CD14-positive monocyte (primary cell): ENCODE measurements at regions not wholly inside any gene's neighbourhood (a gene's known extent, or its start where the extent isn't known, plus 50 kb on each side); places are given as distances from the start of the nearest gene placed in this dataset.

Source experiments
- DNase-seq, 3 donors: peaks; one replicate each; pipeline ENCODE4 v3.0.0-alpha.2; 2011 to 2022
- H2AFZ ChIP-seq: 2 replicates; pipeline ENCODE4 v1.6.0; 2012; ENCODE audit warnings: mild to moderate bottlenecking, low read depth, low read length, inconsistent platforms; ENCODE audit not compliant: insufficient read depth, poor library complexity, severe bottlenecking
- H3K27ac ChIP-seq, 2 donors: 1 replicate in 1 of 2; 2 replicates in 1 of 2; pipeline ENCODE4 v1.5.1; 2012 to 2013; ENCODE audit warnings: low read length in 2 of 2, control low read depth in 1 of 2, inconsistent platforms in 1 of 2, low read depth in 1 of 2, mild to moderate bottlenecking in 1 of 2
- H3K27me3 ChIP-seq, 2 donors: one replicate each; pipeline versions ENCODE4 v1.6.0 to v1.6.1; 2011 to 2013; ENCODE audit warnings: low read length in 2 of 2; ENCODE audit not compliant: control insufficient read depth in 2 of 2, insufficient read depth in 2 of 2
- H3K36me3 ChIP-seq, 2 donors: replicated peaks in 1 of 2; 1 replicate in 1 of 2; 2 replicates in 1 of 2; pipeline versions ENCODE4 v1.5.1 to v1.6.1; 2012 to 2013; ENCODE audit warnings: low read length in 2 of 2, control low read depth in 1 of 2, inconsistent platforms in 1 of 2, mild to moderate bottlenecking in 1 of 2; ENCODE audit not compliant: insufficient read depth in 2 of 2, control insufficient read depth in 1 of 2
- H3K4me1 ChIP-seq, 2 donors: 1 replicate in 1 of 2; 2 replicates in 1 of 2; pipeline versions ENCODE4 v1.5.1 to v1.6.1; 2012 to 2013; ENCODE audit warnings: low read length in 2 of 2, control low read depth in 1 of 2, inconsistent platforms in 1 of 2, mild to moderate bottlenecking in 1 of 2, moderate library complexity in 1 of 2; ENCODE audit not compliant: insufficient read depth in 2 of 2, control insufficient read depth in 1 of 2
- H3K4me2 ChIP-seq: replicated peaks from 2 replicates; pipeline ENCODE3; 2012; ENCODE audit warnings: low read length, moderate library complexity, mild to moderate bottlenecking; ENCODE audit not compliant: poor library complexity, severe bottlenecking; ENCODE audit errors: extremely low read depth
- H3K4me3 ChIP-seq, 3 experiments: fragments of 200-600 bp in 1 of 3; sonication (generic) in 1 of 3; replicated peaks in 1 of 3; 1 replicate in 2 of 3; 2 replicates in 1 of 3; pipeline ENCODE4 v1.5.1; 2011 to 2013; ENCODE audit warnings: low read length in 3 of 3, mild to moderate bottlenecking in 3 of 3, control low read depth in 2 of 3, low read depth in 2 of 3, inconsistent platforms in 1 of 3, moderate library complexity in 1 of 3
- H3K79me2 ChIP-seq: 2 replicates; pipeline ENCODE4 v1.6.0; 2012; ENCODE audit warnings: mild to moderate bottlenecking, control low read depth, inconsistent platforms, low read length, moderate library complexity; ENCODE audit not compliant: insufficient read depth
- H3K9ac ChIP-seq: 2 replicates; pipeline ENCODE4 v1.6.0; 2017; ENCODE audit warnings: low read length, mild to moderate bottlenecking; ENCODE audit not compliant: insufficient read depth, poor library complexity, severe bottlenecking
- H3K9me3 ChIP-seq, 2 donors: replicated peaks in 1 of 2; 1 replicate in 1 of 2; 2 replicates in 1 of 2; pipeline versions ENCODE4 v1.5.1 to v1.6.1; 2012 to 2013; ENCODE audit warnings: low read length in 2 of 2, control low read depth in 1 of 2; ENCODE audit not compliant: control insufficient read depth in 1 of 2, insufficient read depth in 1 of 2
- H4K20me1 ChIP-seq: 2 replicates; pipeline ENCODE4 v1.6.0; 2012; ENCODE audit warnings: mild to moderate bottlenecking, low read length, control low read depth, moderate library complexity; ENCODE audit not compliant: insufficient read depth
- H3K27ac Mint-ChIP-seq, 7 donors: one replicate each; pipeline ENCODE4 v1.8.0; 2020; ENCODE audit warnings: mild to moderate bottlenecking in 7 of 7, mixed read lengths in 7 of 7, moderate library complexity in 6 of 7, inconsistent platforms in 2 of 7
- H3K27me3 Mint-ChIP-seq, 3 donors: one replicate each; pipeline ENCODE4 v1.8.0; 2021 to 2022; ENCODE audit warnings: low read depth in 3 of 3, mild to moderate bottlenecking in 3 of 3, mixed read lengths in 3 of 3, moderate library complexity in 3 of 3, inconsistent platforms in 1 of 3
- H3K36me3 Mint-ChIP-seq, 2 donors: one replicate each; pipeline ENCODE4 v1.8.0; 2020; ENCODE audit warnings: mixed read lengths in 2 of 2, inconsistent platforms in 1 of 2, mild to moderate bottlenecking in 1 of 2
- H3K4me1 Mint-ChIP-seq: one replicate; pipeline ENCODE4 v1.8.0; 2020; ENCODE audit warnings: mild to moderate bottlenecking, mixed read lengths
- H3K4me3 Mint-ChIP-seq, 2 donors: one replicate each; pipeline ENCODE4 v1.8.0; 2020; ENCODE audit warnings: mild to moderate bottlenecking in 2 of 2, mixed read lengths in 2 of 2, moderate library complexity in 1 of 2
- H3K9me3 Mint-ChIP-seq, 7 donors: one replicate each; pipeline ENCODE4 v1.8.0; 2020 to 2022; ENCODE audit warnings: mixed read lengths in 7 of 7, mild to moderate bottlenecking in 6 of 7, moderate library complexity in 6 of 7, inconsistent platforms in 2 of 7
- CTCF ChIP-seq: fragments of 200-600 bp; IDR thresholded peaks from one replicate; pipeline ENCODE4 v1.8.0; 2022; ENCODE audit warnings: antibody characterized with exemption, mild to moderate bottlenecking
- WGBS: methylation state at CpG from one replicate; pipeline ENCODE4 v1.1.5; 2013; ENCODE audit warnings: missing lambda C conversion rate; ENCODE audit not compliant: insufficient coverage; 5-methylcytosine and 5-hydroxymethylcytosine counted together
- intact Hi-C, 2 donors: fragments of 100-400 bp; cut with micrococcal nuclease; formaldehyde crosslinking; loops; one replicate each; pipeline versions ENCODE4 v1.15.0 to v1.15.1; 2023

DNA sequence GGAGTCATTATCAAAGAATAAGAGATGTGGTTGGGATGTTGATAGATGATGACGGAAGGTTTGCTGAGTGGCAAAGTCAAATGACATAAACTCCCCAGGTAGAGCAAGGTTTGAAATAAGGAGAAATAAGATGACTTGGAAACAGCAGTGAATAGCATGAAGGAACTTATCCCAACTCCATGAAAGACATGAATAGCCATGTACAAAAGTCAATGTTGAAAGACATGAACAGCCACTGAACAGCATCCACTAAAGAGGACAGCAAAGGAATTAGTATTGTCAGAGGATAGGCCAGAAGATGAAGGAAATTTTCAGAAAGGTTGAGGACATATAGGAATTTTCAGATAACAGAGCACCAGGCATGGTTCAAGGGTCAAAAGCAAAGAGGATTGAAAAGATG is 286.0 kb upstream of the FBXL7 start:
- Histone ChIP-seq H3K9ac (no peak overlapping the region), H3K27me3 (no peaks in the 10 kb centered on the region), H4K20me1 (no peaks in the 10 kb centered on the region), H3K27ac (no peak overlapping the region), H3K9me3 (peaks cover 8 to 11% of the 10 kb centered on the region in 2 donors), H3K4me2 (no peak overlapping the region), H3K4me3 (no peak overlapping the region), H3K36me3 (no peaks in the 10 kb centered on the region), H2AFZ (no peak overlapping the region), H3K4me1 (no peaks in the 10 kb centered on the region), H3K79me2 (no peaks in the 10 kb centered on the region)
- no peak for TF ChIP-seq CTCF
- WGBS: no CpG with 5 or more reads among the region's 1 CpG
- H3K27me3 Mint-ChIP-seq: peaks cover 0 to 1% (median 1%) of the 10 kb centered on the region in 3 donors
- H3K4me3 Mint-ChIP-seq: no peak overlapping the region
- no peaks in the 10 kb centered on the region for H3K36me3 Mint-ChIP-seq
- no peaks in the 10 kb centered on the region for H3K4me1 Mint-ChIP-seq
- H3K9me3 Mint-ChIP-seq: peaks cover 0 to 10% (median 2%) of the 10 kb centered on the region in 7 donors
- intact Hi-C loops: no loop called here
- H3K27ac Mint-ChIP-seq: no peak overlapping the region
- no peak for DNase-seq

DNA sequence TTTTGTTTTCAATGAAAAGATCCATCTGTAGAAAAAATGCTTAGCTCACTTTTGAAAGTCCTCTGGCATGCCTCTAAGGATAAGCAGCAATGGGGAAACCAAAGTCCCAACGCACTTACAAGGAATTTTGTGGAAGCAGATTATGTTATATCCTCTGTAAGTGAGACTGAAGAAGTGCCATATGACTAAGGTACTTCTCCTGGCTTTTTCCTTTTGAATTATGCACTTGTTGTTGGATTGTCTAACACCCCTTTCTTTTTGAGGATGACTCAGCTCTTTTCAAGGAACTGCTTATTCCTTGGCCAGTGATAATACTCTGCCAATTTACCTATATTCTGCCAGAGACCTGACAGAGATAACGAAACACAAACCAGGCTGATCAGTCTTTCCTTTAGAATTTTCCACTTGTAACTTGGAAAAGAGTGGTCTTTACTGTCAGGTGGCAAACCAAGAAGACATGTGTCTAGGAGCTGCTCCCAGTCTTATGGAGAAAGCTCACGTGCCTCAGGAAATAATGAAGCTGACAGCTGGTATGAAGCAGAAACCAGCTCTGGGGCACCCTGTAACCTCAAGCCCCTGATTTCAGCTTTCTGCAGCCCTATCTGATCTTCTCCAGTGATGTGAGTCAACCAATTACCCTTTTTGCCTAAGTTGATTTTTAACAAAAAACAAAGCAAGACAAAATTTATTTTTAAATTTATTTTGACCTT is 290.8 kb upstream of the FBXL7 start:
- 50% methylated on average over 2 of the region's 3 CpGs for WGBS
- peaks cover 0 to 6% (median 2%) of the 10 kb centered on the region in 7 donors for H3K9me3 Mint-ChIP-seq
- H3K4me3 ChIP-seq: no peak overlapping the region
- H3K36me3 Mint-ChIP-seq: no peaks in the 10 kb centered on the region
- intact Hi-C loops: no loop called here
- no peak overlapping the region for H2AFZ ChIP-seq
- no peak overlapping the region for H3K4me3 Mint-ChIP-seq
- no peaks in the 10 kb centered on the region for H3K4me1 Mint-ChIP-seq
- no peak overlapping the region for H3K27ac Mint-ChIP-seq
- H3K9me3 ChIP-seq: peaks cover under 1 to 7% of the 10 kb centered on the region in 2 donors
- no peak for TF ChIP-seq CTCF
- peaks cover 0 to 1% (median 0%) of the 10 kb centered on the region in 3 donors for H3K27me3 Mint-ChIP-seq
- no peaks in the 10 kb centered on the region for H3K36me3 ChIP-seq
- H4K20me1 ChIP-seq: no peaks in the 10 kb centered on the region
- H3K9ac ChIP-seq: no peak overlapping the region
- H3K27ac ChIP-seq: no peak overlapping the region
- no peaks in the 10 kb centered on the region for H3K27me3 ChIP-seq
- DNase-seq: no peak
- H3K4me1 ChIP-seq: no peaks in the 10 kb centered on the region
- no peak overlapping the region for H3K4me2 ChIP-seq
- H3K79me2 ChIP-seq: no peaks in the 10 kb centered on the region
